ENCODE measurements at regions not wholly inside any gene's neighbourhood (a gene's known extent, or its start where the extent isn't known, plus 50 kb on each side); places are given as distances from the start of the nearest gene placed in this dataset.

- Histone ChIP-seq H3K4me2 (replicated peaks; ENCODE audit: low read depth, low read length, poor library complexity, severe bottlenecking) (no peak overlapping the region), H3K27me3 (replicated peaks in 1 of 4; ENCODE audit: control extremely low read depth in 1 of 4, control insufficient read depth in 3 of 4, insufficient read depth in 4 of 4, low read length in 3 of 4) (no peaks in the 10 kb centered on the region), H3K27ac (ENCODE audit: low read length in 2 of 2) (no peak overlapping the region), H3K79me2 (ENCODE audit: control insufficient read depth, insufficient read depth, low read length) (no peaks in the 10 kb centered on the region), H2AFZ (ENCODE audit: insufficient read depth, low read depth, low read length, poor library complexity, severe bottlenecking) (no peak overlapping the region), H3K4me3 (ENCODE audit: control extremely low read depth in 1 of 5, extremely low read depth in 1 of 5, insufficient read depth in 1 of 5, low read depth in 2 of 5, low read length in 4 of 5) (no peak overlapping the region), H4K20me1 (ENCODE audit: control insufficient read depth, insufficient read depth, low read length, poor library complexity, severe bottlenecking) (no peaks in the 10 kb centered on the region), H3K9ac (ENCODE audit: low read length) (no peak overlapping the region), H3K9me3 (ENCODE audit: control extremely low read depth in 1 of 3, control insufficient read depth in 2 of 3, insufficient read depth in 1 of 3, low read length in 2 of 3) (peaks cover 0 to 5% (median 0%) of the 10 kb centered on the region in 3 donors), H3K36me3 (replicated peaks in 1 of 2; ENCODE audit: control extremely low read depth in 1 of 2, control insufficient read depth in 1 of 2, extremely low read depth in 1 of 2, insufficient read depth in 2 of 2, low read length in 1 of 2) (no peaks in the 10 kb centered on the region), H3K4me1 (ENCODE audit: control insufficient read depth in 2 of 2, insufficient read depth in 2 of 2, low read length in 2 of 2) (no peaks in the 10 kb centered on the region)
- ChIA-PET CTCF (no interaction called here), POLR2A (no interaction called here)
- DNase-seq (no peak), ATAC-seq (ENCODE audit: low read depth) (no peak)
- TF ChIP-seq EZH2 (IDR thresholded peaks at IDR 0.05; ENCODE audit: borderline replicate concordance, insufficient read depth, low read depth, low read length, poor library complexity, severe bottlenecking) (no peak), CTCF (IDR thresholded peaks at IDR 0.05) (no peak)
- Mint-ChIP-seq H3K27me3 (no peaks in the 10 kb centered on the region), H3K4me3 (no peak overlapping the region), H3K9me3 (ENCODE audit: insufficient read depth) (peaks cover 13% of the 10 kb centered on the region), H3K27ac (no peak overlapping the region), H3K4me1 (no peaks in the 10 kb centered on the region)
- intact Hi-C loops (cut with micrococcal nuclease), result no loop called here
Observed at GRCh38 chr13:22693691-22694090, 487.1 kb upstream of the SGCG start.

- 90% methylated on average over 26 of the region's 41 CpGs for WGBS (ENCODE audit: insufficient coverage)
- Mint-ChIP-seq H3K27me3 (no peaks in the 10 kb centered on the region), H3K9me3 (ENCODE audit: insufficient read depth) (peaks cover 13% of the 10 kb centered on the region), H3K4me3 (no peak overlapping the region), H3K4me1 (no peaks in the 10 kb centered on the region), H3K27ac (no peak overlapping the region)
- ATAC-seq (ENCODE audit: low read depth), result no peak
- no peaks in the 10 kb centered on the region for H3K4me1 ChIP-seq (ENCODE audit: control insufficient read depth in 2 of 2, insufficient read depth in 2 of 2, low read length in 2 of 2)
- ChIA-PET CTCF (no interaction called here), POLR2A (no interaction called here)
- no peaks in the 10 kb centered on the region for H3K27me3 ChIP-seq (replicated peaks in 1 of 4; ENCODE audit: control extremely low read depth in 1 of 4, control insufficient read depth in 3 of 4, insufficient read depth in 4 of 4, low read length in 3 of 4)
- H3K4me2 ChIP-seq (replicated peaks; ENCODE audit: low read depth, low read length, poor library complexity, severe bottlenecking), result no peak overlapping the region
- no peaks in the 10 kb centered on the region for H4K20me1 ChIP-seq (ENCODE audit: control insufficient read depth, insufficient read depth, low read length, poor library complexity, severe bottlenecking)
- no peak overlapping the region for H3K9ac ChIP-seq (ENCODE audit: low read length)
- DNase-seq, result no peak
- TF ChIP-seq EZH2 (IDR thresholded peaks at IDR 0.05; ENCODE audit: borderline replicate concordance, insufficient read depth, low read depth, low read length, poor library complexity, severe bottlenecking) (no peak), CTCF (IDR thresholded peaks at IDR 0.05) (no peak)
- H3K79me2 ChIP-seq (ENCODE audit: control insufficient read depth, insufficient read depth, low read length), result no peaks in the 10 kb centered on the region
- no peaks in the 10 kb centered on the region for H3K36me3 ChIP-seq (replicated peaks in 1 of 2; ENCODE audit: control extremely low read depth in 1 of 2, control insufficient read depth in 1 of 2, extremely low read depth in 1 of 2, insufficient read depth in 2 of 2, low read length in 1 of 2)
- H2AFZ ChIP-seq (ENCODE audit: insufficient read depth, low read depth, low read length, poor library complexity, severe bottlenecking), result no peak overlapping the region
- H3K27ac ChIP-seq (ENCODE audit: low read length in 2 of 2), result no peak overlapping the region
- H3K9me3 ChIP-seq (ENCODE audit: control extremely low read depth in 1 of 3, control insufficient read depth in 2 of 3, insufficient read depth in 1 of 3, low read length in 2 of 3), result peaks cover 0 to 3% (median 0%) of the 10 kb centered on the region in 3 donors
- H3K4me3 ChIP-seq (ENCODE audit: control extremely low read depth in 1 of 5, extremely low read depth in 1 of 5, insufficient read depth in 1 of 5, low read depth in 2 of 5, low read length in 4 of 5), result no peak overlapping the region
- intact Hi-C loops (cut with micrococcal nuclease), result no loop called here
Observed at GRCh38 chr13:22696433-22696832, 484.3 kb upstream of the SGCG start.

Measured in B cell (primary cell).